Activated T-helper 1 cell treated with anti-CD3 and anti-CD28 coated beads, Interleukin-2, amount 50 U/mL, for 16 hours (primary cell): ENCODE measurements at regions not wholly inside any gene's neighbourhood (a gene's known extent, or its start where the extent isn't known, plus 50 kb on each side); places are given as distances from the start of the nearest gene placed in this dataset.

Experiments
- DNase-seq, 2 donors: peaks; one replicate each; pipeline ENCODE4 v3.0.0-alpha.2; 2020; ENCODE audit warnings: low read depth in 1 of 2, low spot score in 1 of 2

DNA sequence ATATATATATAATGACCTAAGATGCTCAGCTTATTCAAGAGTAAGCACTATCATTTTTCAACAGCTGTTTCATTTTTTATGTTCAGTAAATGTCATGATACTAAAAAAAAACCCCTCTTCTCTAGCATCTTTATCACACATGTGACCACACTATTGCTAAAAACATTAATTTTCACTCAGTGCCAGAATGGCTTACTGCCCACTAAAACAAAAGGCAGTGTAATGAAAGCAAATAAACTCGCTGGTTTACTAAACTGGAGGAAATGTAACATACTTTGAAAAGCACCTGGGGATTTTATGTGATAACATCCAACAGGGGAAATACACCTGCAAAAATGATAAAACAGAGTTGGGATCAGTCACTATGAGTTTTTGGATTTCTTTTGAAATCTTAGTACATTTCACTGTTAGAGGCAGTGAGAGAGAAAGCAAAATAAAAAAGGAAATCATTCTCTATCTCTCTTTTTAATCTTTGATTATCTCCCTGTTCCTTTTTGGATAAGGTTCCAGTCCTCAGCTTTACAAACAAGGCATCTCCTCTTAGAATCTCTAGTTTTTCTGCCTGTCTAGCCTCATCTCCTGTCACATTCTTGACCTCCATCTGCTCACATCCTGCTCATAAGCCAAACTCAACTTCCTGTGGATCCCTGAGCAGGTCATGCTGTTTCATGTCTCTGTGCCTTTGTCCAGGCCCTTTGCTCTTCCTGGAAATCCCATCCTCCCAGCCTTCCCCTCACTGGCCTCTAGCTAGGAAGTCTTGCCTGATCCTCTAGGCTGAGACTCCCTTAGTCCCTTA is 338.0 kb downstream of the MAN2A1 start:
- no peak for DNase-seq

DNA sequence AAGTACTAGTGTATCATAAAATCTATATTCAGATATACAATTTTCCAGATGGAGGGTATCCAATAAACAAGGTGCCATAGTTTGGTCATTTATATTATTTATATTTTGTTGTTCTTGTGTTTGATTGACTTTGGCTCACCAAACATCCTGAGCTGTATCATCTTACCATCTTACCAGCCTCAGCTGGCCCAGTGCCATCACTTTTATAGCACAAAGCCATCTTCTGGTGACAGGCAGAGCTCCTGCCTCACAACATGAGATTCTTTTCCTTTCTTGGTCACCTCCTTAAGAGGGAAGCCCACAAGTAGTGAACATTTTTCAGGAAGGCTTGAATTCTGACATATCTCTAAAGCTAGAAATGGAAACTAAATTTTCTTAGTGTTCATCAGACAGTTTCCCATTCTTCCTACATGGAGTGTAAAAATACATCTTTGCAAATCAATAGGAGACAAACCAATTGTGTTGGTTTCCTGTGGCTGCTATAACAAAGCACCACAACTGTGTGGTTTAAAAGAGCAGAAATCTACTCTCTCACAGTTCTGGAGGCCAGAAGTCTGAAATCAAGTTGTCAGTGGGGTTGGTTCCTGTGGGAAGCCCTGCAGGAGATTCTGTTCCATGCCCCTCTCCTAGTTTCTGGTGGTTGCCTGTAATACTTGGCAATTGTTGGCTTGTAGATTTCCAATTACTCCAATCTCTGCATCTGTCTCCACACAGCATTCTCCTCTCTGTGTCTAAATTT is 341.8 kb downstream of the MAN2A1 start:
- DNase-seq: no peak

DNA sequence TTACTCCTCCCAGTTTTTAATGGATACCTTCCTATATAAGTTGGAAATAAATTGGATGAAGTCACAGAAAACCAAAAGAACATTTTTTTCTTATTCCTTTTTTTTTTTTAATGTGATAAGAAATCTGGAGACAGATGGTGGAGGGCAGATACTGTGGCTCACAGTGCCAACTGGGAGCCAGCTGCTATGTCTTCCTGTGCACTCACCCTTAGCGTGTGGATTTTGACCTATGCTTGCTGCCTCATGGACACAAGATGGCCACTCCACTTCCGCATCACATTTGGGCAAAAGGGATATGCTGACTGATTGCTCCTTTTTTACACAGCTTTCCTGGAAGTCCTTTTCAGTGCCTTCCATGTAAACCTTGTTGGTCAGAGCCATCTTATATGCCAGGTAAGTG is 342.6 kb downstream of the MAN2A1 start:
- no peak for DNase-seq

GRCh38 chr5:110034056-110034600 is 344.4 kb downstream of the MAN2A1 start:
- DNase-seq: no peak

- DNase-seq: no peak
Measured at GRCh38 chr5:110038297-110038997, 348.7 kb downstream of the MAN2A1 start.

DNA sequence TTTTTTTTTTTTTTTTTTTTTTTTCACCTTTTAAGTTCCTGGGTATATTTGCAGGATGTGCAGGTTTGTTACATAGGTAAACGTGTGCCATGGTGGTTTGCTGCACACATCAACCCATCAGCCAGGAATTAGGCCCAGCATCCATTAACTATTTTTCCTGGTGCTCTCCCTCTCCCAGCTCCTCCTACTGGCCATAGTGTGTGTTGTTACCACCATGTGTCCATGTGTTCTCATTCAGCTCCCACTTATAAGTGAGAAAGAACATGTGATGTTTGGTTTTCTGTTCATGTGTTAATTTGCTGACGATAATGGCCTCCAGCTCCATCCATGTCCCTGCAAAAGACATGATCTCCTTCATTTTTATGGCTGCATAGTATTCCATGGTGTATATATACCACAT is 350.5 kb downstream of the MAN2A1 start:
- DNase-seq: no peak

DNA sequence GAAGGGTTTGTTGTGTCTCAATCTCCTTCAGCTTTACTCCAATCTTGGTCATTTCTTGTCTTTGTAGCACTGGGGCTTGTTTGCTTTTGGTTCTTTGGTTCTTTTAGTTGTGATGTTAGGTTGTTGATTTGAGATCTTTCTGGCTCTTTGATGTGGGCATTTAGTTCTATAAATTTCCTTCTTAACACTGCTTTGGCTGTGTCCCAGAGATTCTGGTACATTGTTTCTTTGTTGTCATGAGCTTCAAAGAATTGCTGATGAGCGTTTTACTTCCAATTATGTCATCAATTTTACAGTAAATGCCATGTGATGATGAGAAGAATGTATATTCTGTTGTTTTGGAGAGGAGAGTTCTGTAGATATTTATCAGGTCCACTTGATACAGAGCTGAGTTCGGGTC is 353.3 kb downstream of the MAN2A1 start:
- no peak for DNase-seq

DNA sequence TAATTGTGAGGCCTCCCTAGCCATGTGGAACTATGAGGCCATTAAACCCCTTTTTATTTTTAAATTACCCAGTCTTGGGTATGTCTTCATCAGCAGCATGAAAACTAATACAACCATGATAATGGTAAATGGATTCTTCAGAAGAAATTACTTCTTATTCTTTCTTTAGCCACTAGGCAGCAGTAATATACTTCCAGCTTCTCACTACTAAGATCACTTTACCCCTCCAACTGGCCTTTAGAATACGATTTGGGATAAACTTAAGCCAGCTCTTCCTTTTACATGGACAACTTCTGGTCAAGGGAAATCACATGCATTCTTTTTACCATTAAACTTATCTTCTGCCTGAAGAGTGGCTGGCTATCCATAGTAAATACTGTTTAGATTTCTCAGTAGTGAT is 355.4 kb downstream of the MAN2A1 start:
- DNase-seq: no peak

DNA sequence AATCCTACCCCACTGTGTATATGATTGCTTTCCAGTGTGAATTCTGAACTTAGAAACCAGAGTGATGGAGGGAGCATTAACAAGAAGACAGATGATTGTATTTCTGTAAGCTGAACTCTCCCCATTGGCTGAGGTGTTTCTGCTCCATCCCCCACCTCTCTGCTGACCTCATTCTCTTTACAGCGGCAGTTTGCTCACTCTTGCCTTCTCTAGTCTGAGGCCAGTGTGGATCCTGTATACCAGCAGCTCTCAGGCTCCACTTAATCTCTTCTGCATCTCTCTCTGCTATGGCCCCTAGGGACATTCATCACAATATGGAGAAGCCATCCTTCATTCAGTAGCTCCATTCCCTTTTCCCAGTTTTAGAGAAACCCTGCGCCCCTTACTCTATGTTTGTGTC is 358.8 kb downstream of the MAN2A1 start:
- no peak for DNase-seq

- no peak for DNase-seq
Measured at GRCh38 chr5:110049816-110050215, 360.1 kb downstream of the MAN2A1 start.

DNA sequence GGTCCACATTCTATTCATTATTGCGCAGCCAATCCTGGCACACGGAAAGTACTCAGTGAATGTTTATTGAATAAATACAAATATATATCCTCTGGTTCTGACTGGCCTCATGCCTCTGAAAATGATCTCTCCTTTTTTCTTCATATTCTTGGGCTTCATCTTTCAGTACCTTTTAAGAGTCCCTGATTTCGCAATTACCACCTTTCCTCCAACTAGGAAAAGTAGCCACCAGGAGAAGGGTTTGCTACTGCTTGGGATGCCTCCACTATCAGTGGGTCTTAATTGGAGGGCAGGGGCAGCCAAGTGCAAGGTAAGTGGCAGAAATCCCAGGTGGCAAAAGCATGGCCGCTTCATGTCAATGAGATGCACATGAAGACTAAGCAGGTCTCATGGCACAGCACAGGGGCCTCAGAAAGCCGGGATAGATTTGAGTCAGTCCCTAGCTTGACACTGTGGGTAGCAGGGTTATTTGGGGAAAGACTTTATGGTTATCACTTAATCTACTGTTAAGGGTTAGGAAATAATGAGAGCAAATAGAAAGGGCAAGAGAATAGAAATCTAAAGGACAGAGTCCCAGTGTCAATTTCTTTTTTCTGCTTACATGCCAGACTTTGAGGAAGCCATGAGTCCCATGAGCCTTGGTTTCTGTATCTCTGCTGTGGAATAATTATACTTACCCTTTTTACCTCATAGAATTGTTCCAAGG is 361.1 kb downstream of the MAN2A1 start:
- no peak for DNase-seq

DNA sequence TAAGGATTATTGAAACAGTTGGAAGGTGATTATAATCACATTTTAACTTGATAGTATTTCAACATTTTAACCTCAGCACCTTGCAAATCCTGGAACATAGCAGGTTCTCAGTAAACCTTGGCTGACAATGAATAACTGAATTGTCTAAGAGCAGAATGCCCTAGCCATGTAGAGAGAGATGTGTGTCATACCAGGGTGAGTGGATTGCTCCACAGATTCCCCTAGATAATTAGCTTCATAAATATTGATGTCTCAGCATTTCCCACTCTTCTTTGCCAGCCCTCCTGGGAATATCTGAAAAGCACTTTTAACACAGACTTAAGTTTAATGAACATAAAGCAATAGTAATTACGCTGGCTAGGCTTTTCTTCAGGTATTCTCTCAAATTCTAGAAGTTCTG is 363.5 kb downstream of the MAN2A1 start:
- no peak for DNase-seq

GRCh38 chr5:110053824-110054223 is 364.1 kb downstream of the MAN2A1 start:
- DNase-seq: no peak

DNA sequence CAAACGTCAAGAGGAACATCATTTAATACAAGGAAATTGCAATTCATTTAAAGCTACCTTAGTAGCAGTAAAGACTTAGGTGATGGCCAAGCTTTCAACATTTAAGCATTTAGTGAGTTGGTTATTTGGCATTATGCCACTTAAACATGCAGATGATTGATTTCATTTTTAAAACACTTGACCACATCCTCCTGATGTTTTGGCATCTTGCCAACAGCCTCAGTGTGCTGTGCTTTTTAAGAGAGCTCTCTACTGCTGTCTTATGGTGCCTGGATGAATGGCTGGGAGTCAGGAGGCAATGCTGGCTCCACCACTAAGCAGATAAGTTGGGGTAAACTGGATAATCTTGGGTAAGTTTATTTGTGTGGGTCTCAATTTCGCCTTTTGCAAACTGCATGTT is 364.5 kb downstream of the MAN2A1 start:
- DNase-seq: peak; percentile 16 to 47

DNA sequence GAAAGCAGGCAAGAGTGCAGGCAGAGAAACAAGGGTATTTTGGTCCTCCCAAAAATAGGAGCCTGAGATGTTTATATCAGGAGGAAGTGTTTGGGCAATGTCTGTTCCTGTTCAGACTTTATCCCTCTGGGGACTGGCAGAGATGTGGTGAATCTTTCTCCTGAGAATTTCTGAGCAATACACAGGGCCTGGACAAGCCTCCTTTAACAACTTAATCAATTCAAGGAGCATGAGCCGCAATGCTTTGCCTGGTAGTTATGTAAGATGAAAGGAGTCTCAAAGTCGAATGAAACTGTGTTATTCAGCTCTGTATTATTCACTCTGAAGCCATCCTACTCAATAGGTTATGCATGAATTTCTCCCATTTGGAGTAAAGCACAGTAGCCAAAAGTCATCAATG is 365.6 kb downstream of the MAN2A1 start:
- no peak for DNase-seq

DNA sequence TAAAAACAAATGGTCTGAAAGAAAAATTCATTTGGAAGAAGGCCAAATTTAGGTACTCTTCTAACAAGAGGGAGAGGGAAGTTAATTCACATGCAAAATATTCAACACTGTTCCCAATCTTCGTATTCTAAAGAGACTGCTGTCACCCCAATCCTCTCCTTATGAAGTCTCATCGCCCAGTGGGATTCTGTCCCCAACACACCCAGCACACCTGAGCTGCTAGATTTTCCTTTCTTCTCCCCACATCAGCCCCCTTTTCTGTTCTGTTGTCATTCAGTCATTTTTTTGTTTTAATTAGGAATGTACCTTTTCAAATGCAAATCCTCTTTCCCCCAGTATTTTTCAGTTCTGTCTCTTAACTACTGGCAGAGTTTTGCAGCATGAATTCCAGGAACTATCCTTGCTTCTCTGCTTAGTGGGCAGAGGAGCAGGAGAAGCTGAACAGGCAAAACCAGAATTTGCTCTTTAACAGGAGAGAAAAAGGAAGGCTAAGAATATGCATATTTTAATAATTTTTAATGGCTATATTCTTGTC is 366.9 kb downstream of the MAN2A1 start:
- DNase-seq: no peak

- DNase-seq: no peak
Measured at GRCh38 chr5:110058175-110058574, 368.4 kb downstream of the MAN2A1 start.

- no peak for DNase-seq
Measured at GRCh38 chr5:110062246-110062645, 372.5 kb downstream of the MAN2A1 start.

- DNase-seq: no peak
Measured at GRCh38 chr5:110063640-110064602, 374.2 kb downstream of the MAN2A1 start.
